HepG2 (cell line): ENCODE measurements at regions not wholly inside any gene's neighbourhood (a gene's known extent, or its start where the extent isn't known, plus 50 kb on each side); places are given as distances from the start of the nearest gene placed in this dataset.

Source experiments
- ATF7 ChIP-seq, 2 experiments: fragments of 450-650 bp in 1 of 2; sonication (generic) in 1 of 2; formaldehyde crosslinking in 1 of 2; IDR thresholded peaks; 2 replicates each; pipeline versions ENCODE4 v1.4.0 to v1.6.1; 2016 to 2020; ENCODE audit warnings: antibody characterized with exemption in 1 of 2, mild to moderate bottlenecking in 1 of 2, missing genetic modification reagents in 1 of 2
- GTF3A ChIP-seq: sonication (generic); formaldehyde crosslinking; conservative IDR thresholded peaks from 2 replicates; pipeline ENCODE4 v1.4.0; 2020; ENCODE audit warnings: mild to moderate bottlenecking, missing genetic modification reagents
- HNF1A ChIP-seq, 2 experiments: sonication (generic) in 1 of 2; formaldehyde crosslinking in 1 of 2; IDR thresholded peaks; 2 replicates each; pipeline versions ENCODE4 v1.4.0 to v1.6.1; 2016 to 2020; ENCODE audit warnings: borderline replicate concordance in 1 of 2, low read depth in 1 of 2, mild to moderate bottlenecking in 1 of 2, missing genetic modification reagents in 1 of 2
- HNF1B ChIP-seq: sonication (generic); formaldehyde crosslinking; IDR thresholded peaks from 2 replicates; pipeline ENCODE4 v1.5.1; 2020; ENCODE audit warnings: mild to moderate bottlenecking, moderate library complexity, missing genetic modification reagents
- KAT7 ChIP-seq: IDR thresholded peaks from 2 replicates; pipeline ENCODE4 v1.6.1; 2018; ENCODE audit warnings: borderline replicate concordance, missing compliant biosample characterization
- KDM1A ChIP-seq: IDR thresholded peaks from 2 replicates; pipeline ENCODE4 v1.6.1; 2016; ENCODE audit warnings: missing compliant biosample characterization
- NFRKB ChIP-seq: fragments of 450-650 bp; IDR thresholded peaks from 2 replicates; pipeline ENCODE4 v1.6.1; 2017
- SMYD3 ChIP-seq: sonication (generic); formaldehyde crosslinking; IDR thresholded peaks from 2 replicates; pipeline ENCODE4 v1.8.1; 2023; ENCODE audit warnings: mild to moderate bottlenecking, missing genetic modification reagents
- YY1 ChIP-seq: IDR thresholded peaks from 2 replicates; pipeline ENCODE4 v1.6.1; 2011; ENCODE audit warnings: low read length, low read depth, moderate library complexity, mild to moderate bottlenecking; ENCODE audit not compliant: insufficient read depth, insufficient replicate concordance
- ZMYM4 ChIP-seq: sonication (generic); formaldehyde crosslinking; IDR thresholded peaks from 2 replicates; pipeline ENCODE4 v1.8.1; 2023; ENCODE audit warnings: mild to moderate bottlenecking, missing genetic modification reagents
- ZNF235 ChIP-seq: sonication (generic); formaldehyde crosslinking; IDR thresholded peaks from 2 replicates; pipeline ENCODE4 v1.8.1; 2023; ENCODE audit warnings: mild to moderate bottlenecking, missing genetic modification reagents, borderline replicate concordance
- ZNF383 ChIP-seq: sonication (generic); formaldehyde crosslinking; IDR thresholded peaks from 2 replicates; pipeline ENCODE4 v1.4.0; 2020; ENCODE audit warnings: missing genetic modification reagents, mild to moderate bottlenecking, borderline replicate concordance
- ZNF646 ChIP-seq: sonication (generic); formaldehyde crosslinking; IDR thresholded peaks from 2 replicates; pipeline ENCODE4 v1.9.0; 2021; ENCODE audit warnings: mild to moderate bottlenecking, missing genetic modification reagents
- ZNF879 ChIP-seq: sonication (generic); formaldehyde crosslinking; IDR thresholded peaks from 2 replicates; pipeline ENCODE4 v1.8.1; 2023; ENCODE audit warnings: missing genetic modification reagents
- ZSCAN22 ChIP-seq: sonication (generic); formaldehyde crosslinking; IDR thresholded peaks from 2 replicates; pipeline ENCODE4 v1.4.0; 2020; ENCODE audit warnings: mild to moderate bottlenecking, missing genetic modification reagents

- no peak for TF ChIP-seq ATF7 (IDR thresholded peaks at IDR 0.05)
- peak; percentile 78; the same call in 1 of the 2 replicates for TF ChIP-seq ATF7 (CRISPR knock-in tag; IDR thresholded peaks at IDR 0.05)
- TF ChIP-seq ZMYM4 (CRISPR knock-in tag), result peak; percentile 87
- peak; percentile 67; the same call in 1 of the 2 replicates for TF ChIP-seq ZNF646
- peak; percentile 78 for TF ChIP-seq YY1
- TF ChIP-seq NFRKB, result no peak
- TF ChIP-seq SMYD3 (CRISPR knock-in tag), result no peak
- TF ChIP-seq ZNF383, result no peak
- TF ChIP-seq KAT7 (CRISPR knock-in tag), result peak; percentile 81
- TF ChIP-seq ZNF235 (CRISPR knock-in tag), result peak; percentile 57; the same call in 1 of the 2 replicates
- peak; percentile 94 for TF ChIP-seq HNF1B (CRISPR knock-in tag)
- TF ChIP-seq ZNF879, result no peak; the same call in 1 of the 2 replicates
- TF ChIP-seq KDM1A (CRISPR knock-in tag), result peak; percentile 66
- TF ChIP-seq ZSCAN22 (CRISPR knock-in tag), result peak; percentile 76; the same call in 1 of the 2 replicates
- no peak for TF ChIP-seq GTF3A (CRISPR knock-in tag)
- TF ChIP-seq HNF1A (IDR thresholded peaks at IDR 0.05; ENCODE audit: low read depth), result peak; percentile 60; the same call in 1 of the 2 replicates
- TF ChIP-seq HNF1A (CRISPR knock-in tag; IDR thresholded peaks at IDR 0.05; ENCODE audit: borderline replicate concordance), result peak; percentile 93
Measured at GRCh38 chr9:129343424-129344375, 165.6 kb upstream of the IER5L start (continued).
